Stomach (tissue), 4 donors: ENCODE measurements at regions not wholly inside any gene's neighbourhood (a gene's known extent, or its start where the extent isn't known, plus 50 kb on each side); places are given as distances from the start of the nearest gene placed in this dataset.
"Not testable (repeated sequence)": the region's sequence is repeated elsewhere in the genome, so short reads cannot be mapped to it uniquely, and the experiment has no call there.

Experiments
- EP300 ChIP-seq: sonication (generic); formaldehyde crosslinking; IDR thresholded peaks from one replicate; pipeline ENCODE4 v1.6.1; 2017; ENCODE audit warnings: antibody characterized with exemption
- POLR2A ChIP-seq, 4 donors: fragments of 450-650 bp; IDR thresholded peaks; one replicate each; pipeline ENCODE4 v1.6.1; 2016; ENCODE audit warnings: antibody characterized with exemption in 4 of 4, control low read depth in 2 of 4, mild to moderate bottlenecking in 1 of 4, moderate library complexity in 1 of 4
- POLR2AphosphoS5 ChIP-seq, 3 donors: sonication (generic); formaldehyde crosslinking; IDR thresholded peaks; one replicate each; pipeline ENCODE4 v1.6.1; 2016; ENCODE audit warnings: antibody characterized with exemption in 3 of 3
- TF ChIP-seq, protein P1 (sequence below), 7 experiments: fragments of 450-650 bp in 4 of 7; fragments of 200-600 bp in 3 of 7; sonication (generic) in 3 of 7; IDR thresholded peaks; one replicate each; pipeline ENCODE4 v1.5.1; 2016 to 2019; ENCODE audit warnings: antibody characterized with exemption in 7 of 7, control low read depth in 2 of 7, mild to moderate bottlenecking in 1 of 7

DNA sequence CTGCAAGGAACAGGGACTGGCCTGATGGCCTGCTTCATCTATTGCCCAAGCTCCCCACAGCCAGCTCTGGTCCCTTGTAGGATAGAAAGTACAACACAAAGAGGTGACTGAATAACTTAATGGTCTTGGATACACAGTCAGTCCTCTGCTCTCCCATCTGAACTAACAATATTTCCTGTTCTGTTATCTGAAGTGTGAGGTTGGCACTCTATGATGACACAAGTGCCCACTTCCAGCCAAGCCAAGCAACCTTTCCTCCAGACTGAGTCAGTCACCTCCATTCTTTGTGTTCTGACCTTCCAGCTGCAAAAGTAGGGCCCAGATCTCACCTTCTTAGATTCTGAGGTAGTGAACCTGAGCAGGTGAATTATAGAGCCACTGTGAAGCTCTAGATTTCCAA is 77.8 kb upstream of the NOTCH2NLA start:
- not testable (repeated sequence) for TF ChIP-seq POLR2A (IDR thresholded peaks at IDR 0.05); POLR2AphosphoS5 (IDR thresholded peaks at IDR 0.05); EP300
- TF ChIP-seq, protein P1, sequence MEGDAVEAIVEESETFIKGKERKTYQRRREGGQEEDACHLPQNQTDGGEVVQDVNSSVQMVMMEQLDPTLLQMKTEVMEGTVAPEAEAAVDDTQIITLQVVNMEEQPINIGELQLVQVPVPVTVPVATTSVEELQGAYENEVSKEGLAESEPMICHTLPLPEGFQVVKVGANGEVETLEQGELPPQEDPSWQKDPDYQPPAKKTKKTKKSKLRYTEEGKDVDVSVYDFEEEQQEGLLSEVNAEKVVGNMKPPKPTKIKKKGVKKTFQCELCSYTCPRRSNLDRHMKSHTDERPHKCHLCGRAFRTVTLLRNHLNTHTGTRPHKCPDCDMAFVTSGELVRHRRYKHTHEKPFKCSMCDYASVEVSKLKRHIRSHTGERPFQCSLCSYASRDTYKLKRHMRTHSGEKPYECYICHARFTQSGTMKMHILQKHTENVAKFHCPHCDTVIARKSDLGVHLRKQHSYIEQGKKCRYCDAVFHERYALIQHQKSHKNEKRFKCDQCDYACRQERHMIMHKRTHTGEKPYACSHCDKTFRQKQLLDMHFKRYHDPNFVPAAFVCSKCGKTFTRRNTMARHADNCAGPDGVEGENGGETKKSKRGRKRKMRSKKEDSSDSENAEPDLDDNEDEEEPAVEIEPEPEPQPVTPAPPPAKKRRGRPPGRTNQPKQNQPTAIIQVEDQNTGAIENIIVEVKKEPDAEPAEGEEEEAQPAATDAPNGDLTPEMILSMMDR (IDR thresholded peaks at IDR 0.05) = not testable (repeated sequence)
